Activated CD4-positive, alpha-beta T cell treated with anti-CD3 and anti-CD28 coated beads, Interleukin-2, amount 10 ng/mL, durations not matched to agents 7 days and 5 days (primary cell): ENCODE measurements at regions not wholly inside any gene's neighbourhood (a gene's known extent, or its start where the extent isn't known, plus 50 kb on each side); places are given as distances from the start of the nearest gene placed in this dataset.
"Not testable (repeated sequence)": the region's sequence is repeated elsewhere in the genome, so short reads cannot be mapped to it uniquely, and the experiment has no call there.

Experiments
- CTCF ChIA-PET: fragments of 350-600 bp; sonication (Branson Sonifier 250); formaldehyde crosslinking; loops from one replicate; lab custom pipeline; 2021; ENCODE audit warnings: antibody characterized with exemption; lab: Charles Lee
- POLR2A ChIA-PET: fragments of 350-600 bp; sonication (Branson Sonifier 250); formaldehyde crosslinking; loops from one replicate; lab custom pipeline; 2021; ENCODE audit warnings: antibody characterized with exemption; lab: Charles Lee
- DNase-seq: peaks from one replicate; pipeline ENCODE4 v3.0.0-alpha.2; 2020
- H3K27ac Mint-ChIP-seq: one replicate; pipeline ENCODE4 v1.8.0; 2021; ENCODE audit warnings: mild to moderate bottlenecking, moderate library complexity, mixed read lengths
- H3K27me3 Mint-ChIP-seq: one replicate; pipeline ENCODE4 v1.8.0; 2021; ENCODE audit warnings: mixed read lengths
- H3K36me3 Mint-ChIP-seq: one replicate; pipeline ENCODE4 v1.8.0; 2021; ENCODE audit warnings: low read depth, mixed read lengths
- H3K4me1 Mint-ChIP-seq: one replicate; pipeline ENCODE4 v1.8.0; 2021; ENCODE audit warnings: mixed read lengths
- H3K4me3 Mint-ChIP-seq: one replicate; pipeline ENCODE4 v1.8.0; 2021; ENCODE audit warnings: mild to moderate bottlenecking, moderate library complexity, mixed read lengths
- H3K9me3 Mint-ChIP-seq: one replicate; pipeline ENCODE4 v1.8.0; 2021; ENCODE audit warnings: mixed read lengths

DNA sequence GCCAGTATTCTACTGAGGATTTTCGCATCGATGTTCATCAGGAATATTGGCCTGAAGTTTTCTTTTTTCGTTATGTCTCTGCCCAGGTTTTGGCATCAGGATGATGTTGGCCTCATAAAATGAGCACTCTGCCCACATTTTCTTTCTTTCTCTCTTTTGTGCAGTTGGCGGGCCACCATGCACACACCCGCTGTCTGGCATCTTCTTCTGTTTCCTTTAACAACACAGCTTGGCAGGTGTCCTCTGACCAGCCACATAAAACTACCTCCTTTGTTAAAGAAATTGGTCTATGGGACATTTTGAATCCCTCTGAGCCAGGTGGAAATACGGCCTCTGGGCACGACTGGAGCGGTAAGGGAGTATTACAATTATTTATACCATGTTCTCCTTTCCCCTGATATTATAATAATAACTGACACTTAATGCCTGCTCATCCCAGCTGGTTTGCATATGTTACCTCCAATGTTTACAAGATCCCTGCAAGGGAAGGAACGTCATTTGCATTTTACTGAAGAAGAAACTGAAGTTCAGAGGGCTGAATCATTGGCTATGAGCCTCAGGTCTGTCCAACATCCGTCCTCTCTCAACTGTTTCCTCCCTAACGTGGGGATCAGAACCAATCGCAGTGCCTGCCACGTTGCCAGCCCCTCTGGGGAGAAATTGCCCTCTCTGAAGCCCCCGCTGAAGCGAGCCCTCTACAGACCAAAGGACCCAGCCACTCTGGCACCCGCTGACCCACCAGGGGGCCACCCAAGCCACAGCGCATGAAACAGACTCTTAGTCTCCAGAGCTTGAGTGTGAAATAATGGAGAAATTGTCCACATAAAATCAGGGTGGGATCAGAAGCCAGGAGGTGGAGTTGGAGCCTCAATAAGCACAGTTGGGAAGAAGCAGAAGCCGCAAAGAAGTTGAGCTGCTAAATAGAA is 125.0 kb upstream of the FOXK1 start:
- Mint-ChIP-seq H3K27ac (no peak overlapping the region), H3K4me1 (no peaks in the 10 kb centered on the region), H3K27me3 (peaks cover 8% of the 10 kb centered on the region), H3K4me3 (no peak overlapping the region), H3K36me3 (peaks cover 2% of the 10 kb centered on the region), H3K9me3 (peaks cover 19% of the 10 kb centered on the region)
- ChIA-PET CTCF (no interaction called here), POLR2A (no interaction called here)
- no peak for DNase-seq

- Mint-ChIP-seq H3K27me3 (peaks cover 1% of the 10 kb centered on the region), H3K9me3 (no peaks in the 10 kb centered on the region), H3K4me3 (no peak overlapping the region), H3K36me3 (no peaks in the 10 kb centered on the region), H3K27ac (no peak overlapping the region), H3K4me1 (no peaks in the 10 kb centered on the region)
- POLR2A ChIA-PET = no interaction called here
- DNase-seq = no peak
- CTCF ChIA-PET = interaction anchor here (0.6 to 1.0 kb wide), 3 partner anchors 20 to 53 kb away, joined by 3 to 4 read pairs (median 3); no protein-coding TSS in a partner anchor
These were observed 120.3 kb upstream of the FOXK1 start for GRCh38 chr7:4561795-4562194.

- Mint-ChIP-seq H3K27me3 (peaks cover 1% of the 10 kb centered on the region), H3K9me3 (no peaks in the 10 kb centered on the region), H3K36me3 (no peaks in the 10 kb centered on the region), H3K27ac (no peak overlapping the region), H3K4me3 (no peak overlapping the region), H3K4me1 (no peaks in the 10 kb centered on the region)
- CTCF ChIA-PET = no interaction called here
- POLR2A ChIA-PET = no interaction called here
- no peak for DNase-seq
These were observed 115.4 kb upstream of the FOXK1 start for GRCh38 chr7:4566714-4567113.

GRCh38 chr7:4574851-4575250 is 107.2 kb upstream of the FOXK1 start:
- H3K27ac Mint-ChIP-seq = no peak overlapping the region
- H3K27me3 Mint-ChIP-seq = no peaks in the 10 kb centered on the region
- H3K4me1 Mint-ChIP-seq = no peaks in the 10 kb centered on the region
- H3K36me3 Mint-ChIP-seq = no peaks in the 10 kb centered on the region
- DNase-seq = no peak
- H3K4me3 Mint-ChIP-seq = no peak overlapping the region
- ChIA-PET POLR2A (no interaction called here), CTCF (no interaction called here)
- H3K9me3 Mint-ChIP-seq = peaks cover 7% of the 10 kb centered on the region

GRCh38 chr7:4575254-4575653 is 106.8 kb upstream of the FOXK1 start:
- H3K36me3 Mint-ChIP-seq = no peaks in the 10 kb centered on the region
- CTCF ChIA-PET = no interaction called here

GRCh38 chr7:4602905-4603842 is 78.9 kb upstream of the FOXK1 start:
- Mint-ChIP-seq H3K36me3 (no peaks in the 10 kb centered on the region), H3K9me3 (no peaks in the 10 kb centered on the region), H3K27me3 (peaks cover 2% of the 10 kb centered on the region), H3K27ac (no peak overlapping the region), H3K4me3 (no peak overlapping the region), H3K4me1 (no peaks in the 10 kb centered on the region)
- DNase-seq = no peak
- POLR2A ChIA-PET = no interaction called here
- CTCF ChIA-PET = no interaction called here

More at GRCh38 chr7:4575254-4575653, 106.8 kb upstream of the FOXK1 start:
- Mint-ChIP-seq H3K27me3 (no peaks in the 10 kb centered on the region), H3K4me1 (no peaks in the 10 kb centered on the region), H3K27ac (no peak overlapping the region), H3K4me3 (no peak overlapping the region), H3K9me3 (peaks cover 7% of the 10 kb centered on the region)
- POLR2A ChIA-PET = no interaction called here
- no peak for DNase-seq

GRCh38 chr7:4603843-4604231 is 78.3 kb upstream of the FOXK1 start:
- no peak overlapping the region for H3K27ac Mint-ChIP-seq
- no peaks in the 10 kb centered on the region for H3K36me3 Mint-ChIP-seq
- H3K9me3 Mint-ChIP-seq = no peaks in the 10 kb centered on the region
- CTCF ChIA-PET = no interaction called here
- POLR2A ChIA-PET = no interaction called here
- peaks cover 2% of the 10 kb centered on the region for H3K27me3 Mint-ChIP-seq
- no peaks in the 10 kb centered on the region for H3K4me1 Mint-ChIP-seq
- DNase-seq = no peak
- H3K4me3 Mint-ChIP-seq = no peak overlapping the region

DNA sequence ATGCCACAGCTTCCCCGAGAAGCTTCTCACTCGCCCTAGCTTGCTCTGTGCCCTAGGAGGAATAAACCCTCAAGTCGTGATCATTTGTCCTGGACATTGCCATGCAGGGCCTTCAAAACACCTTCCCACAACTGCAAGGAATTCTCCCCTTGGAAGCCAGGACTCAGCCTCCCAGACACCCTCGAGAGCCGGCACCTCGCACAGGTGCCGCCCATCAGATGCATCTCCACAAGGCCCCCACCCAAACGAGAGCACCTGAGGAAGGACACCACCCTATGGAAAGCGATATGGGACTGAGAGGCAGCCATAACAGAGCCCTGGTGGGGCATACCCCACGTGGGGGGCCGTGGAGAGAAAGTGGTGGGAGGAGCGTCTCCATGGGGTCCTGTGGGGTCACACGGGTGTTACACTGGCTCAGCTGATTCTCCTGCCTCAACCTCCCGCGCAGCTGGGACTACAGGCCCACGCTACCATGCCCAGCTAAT is 77.6 kb upstream of the FOXK1 start:
- no peak overlapping the region for H3K27ac Mint-ChIP-seq
- no peaks in the 10 kb centered on the region for H3K4me1 Mint-ChIP-seq
- no peak overlapping the region for H3K4me3 Mint-ChIP-seq
- no peak for DNase-seq
- POLR2A ChIA-PET = no interaction called here
- CTCF ChIA-PET = interaction anchor here (0.6 kb wide), 1 partner anchor 502 kb away, joined by 3 read pairs; no protein-coding TSS in a partner anchor
- no peaks in the 10 kb centered on the region for H3K36me3 Mint-ChIP-seq
- peaks cover 2% of the 10 kb centered on the region for H3K27me3 Mint-ChIP-seq
- no peaks in the 10 kb centered on the region for H3K9me3 Mint-ChIP-seq

- no peak for DNase-seq
- no peaks in the 10 kb centered on the region for H3K27me3 Mint-ChIP-seq
- H3K36me3 Mint-ChIP-seq = no peaks in the 10 kb centered on the region
- peaks cover 3% of the 10 kb centered on the region for H3K4me1 Mint-ChIP-seq
- H3K27ac Mint-ChIP-seq = no peak overlapping the region
- ChIA-PET POLR2A (no interaction called here), CTCF (no interaction called here)
- no peaks in the 10 kb centered on the region for H3K9me3 Mint-ChIP-seq
- H3K4me3 Mint-ChIP-seq = no peak overlapping the region
These were observed 75.3 kb upstream of the FOXK1 start for GRCh38 chr7:4606797-4607196.

GRCh38 chr7:4607311-4607729 is 74.8 kb upstream of the FOXK1 start:
- Mint-ChIP-seq H3K4me1 (peaks cover 5% of the 10 kb centered on the region), H3K9me3 (no peaks in the 10 kb centered on the region), H3K4me3 (no peak overlapping the region), H3K27ac (no peak overlapping the region), H3K27me3 (no peaks in the 10 kb centered on the region), H3K36me3 (no peaks in the 10 kb centered on the region)
- no peak for DNase-seq
- CTCF ChIA-PET = interaction anchor here (1.5 kb wide), 1 partner anchor 34 kb away, joined by 3 read pairs; no protein-coding TSS in a partner anchor
- POLR2A ChIA-PET = no interaction called here

DNA sequence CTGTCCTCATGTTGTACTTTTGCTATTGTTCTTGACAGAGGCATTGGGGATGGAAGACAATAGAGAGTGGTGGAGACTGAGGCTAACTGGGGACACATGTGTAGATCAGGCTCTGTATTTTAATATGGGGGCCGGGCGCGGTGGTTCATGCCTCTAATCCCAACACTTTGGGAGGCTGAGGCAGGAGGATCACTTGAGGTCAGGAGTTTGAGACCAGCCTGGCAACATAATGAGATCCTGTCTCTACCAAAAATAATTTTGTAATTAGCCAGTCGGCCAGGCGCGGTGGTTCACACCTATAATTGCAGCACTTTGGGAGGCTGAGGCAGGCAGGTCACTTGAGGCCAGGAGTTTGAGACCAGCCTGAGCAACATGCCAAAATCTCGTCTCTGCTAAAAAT is 72.5 kb upstream of the FOXK1 start:
- POLR2A ChIA-PET, H3K9me3 Mint-ChIP-seq, DNase-seq, H3K27ac Mint-ChIP-seq, H3K4me3 Mint-ChIP-seq, H3K36me3 Mint-ChIP-seq, H3K27me3 Mint-ChIP-seq: not testable (repeated sequence)
- CTCF ChIA-PET = interaction anchor here (0.7 to 0.8 kb wide), 2 partner anchors 425 to 787 kb away, joined by 3 to 5 read pairs; no protein-coding TSS in a partner anchor
- peaks cover 20% of the 10 kb centered on the region for H3K4me1 Mint-ChIP-seq

GRCh38 chr7:4610768-4611467 is 71.2 kb upstream of the FOXK1 start:
- peak; percentile 69 for DNase-seq
- CTCF ChIA-PET = interaction anchor here (1.2 kb wide), 1 partner anchor 147 kb away, joined by 3 read pairs; no protein-coding TSS in a partner anchor
- Mint-ChIP-seq H3K27ac (no peak overlapping the region), H3K36me3 (no peaks in the 10 kb centered on the region), H3K4me1 (peaks cover 20% of the 10 kb centered on the region), H3K4me3 (no peak overlapping the region), H3K27me3 (no peaks in the 10 kb centered on the region), H3K9me3 (no peaks in the 10 kb centered on the region)
- POLR2A ChIA-PET = no interaction called here
